ENCODE measurements at regions not wholly inside any gene's neighbourhood (a gene's known extent, or its start where the extent isn't known, plus 50 kb on each side); places are given as distances from the start of the nearest gene placed in this dataset.

GRCh38 chr10:78272329-78272728 is 238.7 kb downstream of the RPS24 start:
- Histone ChIP-seq H3K27ac (ENCODE audit: low read depth, low read length) (no peak overlapping the region), H3K4me1 (ENCODE audit: control insufficient read depth in 1 of 2, insufficient read depth in 2 of 2, low read length in 2 of 2) (no peaks in the 10 kb centered on the region), H3K27me3 (ENCODE audit: insufficient read depth, low read length) (peaks cover 8% of the 10 kb centered on the region; the same call in 1 of the 2 replicates), H3K79me2 (ENCODE audit: insufficient read depth, low read length) (no peaks in the 10 kb centered on the region), H3K4me3 (replicated peaks in 1 of 2; ENCODE audit: low read depth in 1 of 2, low read length in 2 of 2) (no peak overlapping the region), H3K9ac (ENCODE audit: low read length) (no peak overlapping the region), H3K9me2 (ENCODE audit: insufficient read depth) (no peaks in the 10 kb centered on the region), H3K9me3 (ENCODE audit: control insufficient read depth in 1 of 2, insufficient read depth in 1 of 2, low read depth in 1 of 2, low read length in 2 of 2) (no peaks in the 10 kb centered on the region), H4K20me1 (ENCODE audit: insufficient read depth) (no peaks in the 10 kb centered on the region), H2AFZ (ENCODE audit: low read depth, low read length, poor library complexity, severe bottlenecking) (no peak overlapping the region), H3K36me3 (ENCODE audit: control insufficient read depth in 1 of 2, insufficient read depth in 2 of 2, low read length in 2 of 2) (no peaks in the 10 kb centered on the region), H3K4me2 (ENCODE audit: low read length) (no peak overlapping the region)
- intact Hi-C loops (cut with micrococcal nuclease): no loop called here
- POLR2A ChIA-PET: no interaction called here
- no peak for ATAC-seq
- DNase-seq (ENCODE audit: low read depth, low spot score): no peak
- no TSS peak for BruUV-seq (replicated peaks)
- no peak for TF ChIP-seq ZFX (IDR thresholded peaks at IDR 0.05)
- no peak for TF ChIP-seq REST (IDR thresholded peaks at IDR 0.05; ENCODE audit: low read depth)
- TF ChIP-seq SRF (IDR thresholded peaks at IDR 0.05; ENCODE audit: low read depth): no peak
- no peak for TF ChIP-seq TCF7L2 (IDR thresholded peaks at IDR 0.05; ENCODE audit: borderline replicate concordance, extremely low read depth, insufficient read depth, insufficient read length)
- no peak for TF ChIP-seq SP1 (IDR thresholded peaks at IDR 0.05; ENCODE audit: low read depth)
- TF ChIP-seq ATF3 (IDR thresholded peaks at IDR 0.05): no peak
- no peak for TF ChIP-seq SIN3A (IDR thresholded peaks at IDR 0.05; ENCODE audit: low read depth)
- TF ChIP-seq ELF1 (IDR thresholded peaks at IDR 0.05; ENCODE audit: borderline replicate concordance, low read depth): no peak
- TF ChIP-seq FOSL1 (IDR thresholded peaks at IDR 0.05; ENCODE audit: low read depth): no peak
- no peak for TF ChIP-seq POLR2AphosphoS5 (IDR thresholded peaks at IDR 0.05; ENCODE audit: low read depth, low read length)
- no peak for TF ChIP-seq RAD21 (IDR thresholded peaks at IDR 0.05; ENCODE audit: low read depth)
- no peak for TF ChIP-seq MAX (IDR thresholded peaks at IDR 0.05)
- TF ChIP-seq ZNF274 (IDR thresholded peaks at IDR 0.05; ENCODE audit: low read depth, low read length): no peak
- TF ChIP-seq CTCF (IDR thresholded peaks at IDR 0.05 in 2 of 3, conservative IDR thresholded peaks at IDR 0.05 in 1 of 3; ENCODE audit: borderline replicate concordance in 1 of 3, insufficient read depth in 1 of 3, low read depth in 2 of 3, low read length in 2 of 3): no peak
- no peak for TF ChIP-seq EZH2 (IDR thresholded peaks at IDR 0.05)
- no peak for TF ChIP-seq ZBTB33 (IDR thresholded peaks at IDR 0.05; ENCODE audit: extremely low read depth, insufficient replicate concordance, low read length)
- no peak for TF ChIP-seq YY1 (IDR thresholded peaks at IDR 0.05; ENCODE audit: extremely low read depth, insufficient replicate concordance, low read depth, low read length)
- no peak for TF ChIP-seq CBX3 (IDR thresholded peaks at IDR 0.05; ENCODE audit: low read depth)
- RAD21 ChIA-PET (ENCODE audit: low non-redundant PET in 1 of 2, low total read pairs in 2 of 2, uncharacterized antibody in 2 of 2, unreplicated experiment in 2 of 2): no interaction called here
- CTCF ChIA-PET: no interaction called here

All from HCT116 (cell line).